KMS-11 (cell line): ENCODE measurements at regions not wholly inside any gene's neighbourhood (a gene's known extent, or its start where the extent isn't known, plus 50 kb on each side); places are given as distances from the start of the nearest gene placed in this dataset.

Source experiments
- H2AFZ ChIP-seq: fragments of 200-600 bp; sonication (generic); 2 replicates; pipeline ENCODE4 v1.6.1; 2016; ENCODE audit warnings: antibody characterized with exemption, mixed run types, low read depth
- H3K27ac ChIP-seq: fragments of 200-600 bp; sonication (generic); 2 replicates; pipeline ENCODE4 v1.6.1; 2016; ENCODE audit warnings: mild to moderate bottlenecking, mixed run types
- H3K27me3 ChIP-seq: fragments of 200-600 bp; sonication (generic); 2 replicates; pipeline ENCODE4 v1.6.1; 2017; ENCODE audit warnings: mild to moderate bottlenecking, low read depth, mixed run types, moderate library complexity; ENCODE audit not compliant: insufficient read depth
- H3K36me3 ChIP-seq: fragments of 200-600 bp; sonication (generic); 2 replicates; pipeline ENCODE4 v1.6.1; 2017; ENCODE audit warnings: mild to moderate bottlenecking, mixed run types; ENCODE audit not compliant: insufficient read depth
- H3K4me1 ChIP-seq: fragments of 200-600 bp; sonication (generic); 2 replicates; pipeline ENCODE4 v1.6.1; 2016; ENCODE audit warnings: mild to moderate bottlenecking, low read depth, mixed run types; ENCODE audit not compliant: poor library complexity, severe bottlenecking
- H3K4me2 ChIP-seq: fragments of 200-600 bp; sonication (generic); 2 replicates; pipeline ENCODE4 v1.7.0; 2016; ENCODE audit warnings: mild to moderate bottlenecking, mixed run types
- H3K4me3 ChIP-seq: fragments of 200-600 bp; sonication (generic); IDR thresholded peaks from 2 replicates; pipeline ENCODE4 v1.6.1; 2017; ENCODE audit warnings: low read depth, low read length, mixed read lengths; ENCODE audit not compliant: insufficient read depth
- H3K79me2 ChIP-seq: fragments of 200-600 bp; sonication (generic); 2 replicates; pipeline ENCODE4 v1.6.1; 2016; ENCODE audit warnings: low read depth, mixed run types; ENCODE audit not compliant: insufficient read depth
- H3K9ac ChIP-seq: fragments of 200-600 bp; sonication (generic); 2 replicates; pipeline ENCODE4 v1.6.1; 2016; ENCODE audit warnings: mild to moderate bottlenecking, mixed run types
- H4K20me1 ChIP-seq: fragments of 200-600 bp; sonication (generic); 2 replicates; pipeline ENCODE4 v1.6.1; 2016; ENCODE audit warnings: mild to moderate bottlenecking, mixed run types; ENCODE audit not compliant: insufficient read depth
- CTCF ChIP-seq: fragments of 200-600 bp; sonication (generic); conservative IDR thresholded peaks from 2 replicates; pipeline ENCODE4 v1.6.1; 2017; ENCODE audit warnings: low read depth, mild to moderate bottlenecking, antibody characterized with exemption, low read length, moderate library complexity, mixed read lengths

GRCh38 chr5:96278981-96279380 lies 154.1 kb downstream of the PCSK1 start:
- Histone ChIP-seq H3K36me3 (no peaks in the 10 kb centered on the region), H3K4me3 (no peak overlapping the region), H3K4me2 (no peak overlapping the region), H3K9ac (no peak overlapping the region), H3K27ac (no peak overlapping the region), H4K20me1 (no peaks in the 10 kb centered on the region), H2AFZ (no peak overlapping the region), H3K4me1 (no peaks in the 10 kb centered on the region), H3K79me2 (no peaks in the 10 kb centered on the region), H3K27me3 (no peaks in the 10 kb centered on the region)
- no peak for TF ChIP-seq CTCF

- no peak for TF ChIP-seq CTCF
- H3K27ac ChIP-seq = no peak overlapping the region
- H4K20me1 ChIP-seq = no peaks in the 10 kb centered on the region
- no peak overlapping the region for H3K9ac ChIP-seq
- H3K79me2 ChIP-seq = no peaks in the 10 kb centered on the region
- H3K27me3 ChIP-seq = no peaks in the 10 kb centered on the region
- H3K4me2 ChIP-seq = no peak overlapping the region
- no peaks in the 10 kb centered on the region for H3K36me3 ChIP-seq
- no peak overlapping the region for H2AFZ ChIP-seq
- H3K4me1 ChIP-seq = no peaks in the 10 kb centered on the region
- no peak overlapping the region for H3K4me3 ChIP-seq
These were observed 158.0 kb downstream of the PCSK1 start for GRCh38 chr5:96275051-96275450.

GRCh38 chr5:96265487-96265886 lies 167.6 kb downstream of the PCSK1 start:
- no peaks in the 10 kb centered on the region for H3K79me2 ChIP-seq
- no peak overlapping the region for H2AFZ ChIP-seq
- H3K27me3 ChIP-seq = no peaks in the 10 kb centered on the region
- no peaks in the 10 kb centered on the region for H3K36me3 ChIP-seq
- no peak overlapping the region for H3K4me2 ChIP-seq
- no peaks in the 10 kb centered on the region for H4K20me1 ChIP-seq
- no peak overlapping the region for H3K9ac ChIP-seq
- no peak overlapping the region for H3K4me3 ChIP-seq
- no peak for TF ChIP-seq CTCF
- H3K27ac ChIP-seq = no peak overlapping the region
- H3K4me1 ChIP-seq = no peaks in the 10 kb centered on the region

- no peaks in the 10 kb centered on the region for H3K27me3 ChIP-seq
- H4K20me1 ChIP-seq = no peaks in the 10 kb centered on the region
- TF ChIP-seq CTCF = no peak
- no peaks in the 10 kb centered on the region for H3K4me1 ChIP-seq
- no peaks in the 10 kb centered on the region for H3K79me2 ChIP-seq
- no peak overlapping the region for H2AFZ ChIP-seq
- no peak overlapping the region for H3K4me2 ChIP-seq
- H3K27ac ChIP-seq = no peak overlapping the region
- no peaks in the 10 kb centered on the region for H3K36me3 ChIP-seq
- no peak overlapping the region for H3K9ac ChIP-seq
- no peak overlapping the region for H3K4me3 ChIP-seq
These were observed 169.0 kb downstream of the PCSK1 start for GRCh38 chr5:96264047-96264446.

- Histone ChIP-seq H2AFZ (no peak overlapping the region), H3K9ac (no peak overlapping the region), H3K4me1 (no peaks in the 10 kb centered on the region), H3K36me3 (no peaks in the 10 kb centered on the region), H3K79me2 (no peaks in the 10 kb centered on the region), H3K27ac (no peak overlapping the region), H3K4me2 (no peak overlapping the region), H3K27me3 (no peaks in the 10 kb centered on the region), H3K4me3 (no peak overlapping the region), H4K20me1 (no peaks in the 10 kb centered on the region)
- no peak for TF ChIP-seq CTCF
These were observed 170.9 kb downstream of the PCSK1 start for GRCh38 chr5:96262105-96262504.
